Activated CD4-positive, alpha-beta T cell treated with anti-CD3 and anti-CD28 coated beads for 4 hours (primary cell): ENCODE measurements at regions not wholly inside any gene's neighbourhood (a gene's known extent, or its start where the extent isn't known, plus 50 kb on each side); places are given as distances from the start of the nearest gene placed in this dataset.

Experiments
- DNase-seq, 2 donors: peaks; one replicate each; pipeline ENCODE4 v3.0.0-alpha.2; 2020

- DNase-seq, result no peak
Observed at GRCh38 chr6:98485593-98485992, 348.8 kb upstream of the POU3F2 start.

GRCh38 chr6:98486057-98486456, 348.3 kb upstream of the POU3F2 start:
- DNase-seq, result no peak

- no peak for DNase-seq
Observed at GRCh38 chr6:98487612-98488011, 346.8 kb upstream of the POU3F2 start.

- no peak for DNase-seq
Observed at GRCh38 chr6:98498144-98498775, 336.1 kb upstream of the POU3F2 start.

- no peak for DNase-seq
Observed at GRCh38 chr6:98498866-98499265, 335.5 kb upstream of the POU3F2 start.

- no peak for DNase-seq
Observed at GRCh38 chr6:98514073-98514720, 320.2 kb upstream of the POU3F2 start.

GRCh38 chr6:98514796-98515195, 319.6 kb upstream of the POU3F2 start:
- no peak for DNase-seq

- DNase-seq, result no peak
Observed at GRCh38 chr6:98516206-98516605, 318.2 kb upstream of the POU3F2 start.

- DNase-seq, result no peak
Observed at GRCh38 chr6:98516866-98517265, 317.5 kb upstream of the POU3F2 start.

- no peak for DNase-seq
Observed at GRCh38 chr6:98525860-98526259, 308.5 kb upstream of the POU3F2 start.

GRCh38 chr6:98526465-98526864, 307.9 kb upstream of the POU3F2 start:
- DNase-seq, result no peak

GRCh38 chr6:98529364-98529763, 305.0 kb upstream of the POU3F2 start:
- DNase-seq, result no peak

- DNase-seq, result no peak
Observed at GRCh38 chr6:98530732-98531131, 303.6 kb upstream of the POU3F2 start.

GRCh38 chr6:98532004-98532403, 302.4 kb upstream of the POU3F2 start:
- DNase-seq, result no peak

- no peak for DNase-seq
Observed at GRCh38 chr6:98539741-98540140, 294.6 kb upstream of the POU3F2 start.

GRCh38 chr6:98546376-98546775, 288.0 kb upstream of the POU3F2 start:
- no peak for DNase-seq

- DNase-seq, result no peak
Observed at GRCh38 chr6:98547151-98547550, 287.2 kb upstream of the POU3F2 start.

- DNase-seq, result no peak
Observed at GRCh38 chr6:98547634-98548033, 286.7 kb upstream of the POU3F2 start.

GRCh38 chr6:98548301-98548700, 286.1 kb upstream of the POU3F2 start:
- no peak for DNase-seq

GRCh38 chr6:98560418-98560817, 274.0 kb upstream of the POU3F2 start:
- no peak for DNase-seq

- no peak for DNase-seq
Observed at GRCh38 chr6:98560841-98561240, 273.5 kb upstream of the POU3F2 start.

GRCh38 chr6:98566126-98566525, 268.2 kb upstream of the POU3F2 start:
- no peak for DNase-seq

GRCh38 chr6:98572579-98572978, 261.8 kb upstream of the POU3F2 start:
- no peak for DNase-seq

GRCh38 chr6:98574984-98575383, 259.4 kb upstream of the POU3F2 start:
- DNase-seq, result no peak

- DNase-seq, result no peak
Observed at GRCh38 chr6:98576791-98577190, 257.6 kb upstream of the POU3F2 start.
